ENCODE measurements at regions not wholly inside any gene's neighbourhood (a gene's known extent, or its start where the extent isn't known, plus 50 kb on each side); places are given as distances from the start of the nearest gene placed in this dataset.

DNA sequence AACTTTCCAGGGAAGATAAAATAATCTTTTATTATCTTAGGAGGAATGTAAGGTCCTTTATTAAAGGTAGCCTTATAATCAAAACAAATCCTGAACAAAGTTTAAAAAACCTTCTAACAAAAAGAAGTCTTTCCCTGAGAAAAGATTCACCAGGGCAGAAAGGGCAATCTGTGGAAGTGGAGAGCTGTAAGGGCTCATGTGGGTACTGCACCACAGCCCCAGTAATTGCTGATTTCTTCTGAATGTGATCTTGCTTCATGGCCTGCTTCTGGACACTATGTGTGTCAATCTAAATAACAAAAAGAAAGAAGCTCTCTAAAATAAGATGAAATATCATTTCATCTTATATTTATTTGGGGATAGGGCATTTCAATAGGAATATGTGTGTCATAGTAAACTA is 1501.6 kb downstream of the OTOL1 start:
- no peak overlapping the region for H3K9ac ChIP-seq (ENCODE audit: low read depth, low read length)
- no peak overlapping the region for H3K4me3 ChIP-seq (ENCODE audit: low read depth, low read length)
- peaks cover 6% of the 10 kb centered on the region; the same call in 1 of the 2 replicates for H3K9me3 ChIP-seq (ENCODE audit: control insufficient read depth, insufficient read depth, low read length)
- H3K4me1 ChIP-seq (ENCODE audit: control insufficient read depth, insufficient read depth, low read length): peaks cover 9% of the 10 kb centered on the region; the same call in 1 of the 2 replicates
- H3K36me3 ChIP-seq (ENCODE audit: control insufficient read depth, insufficient read depth, low read length): no peaks in the 10 kb centered on the region
- H3K27me3 ChIP-seq (ENCODE audit: control insufficient read depth, insufficient read depth, low read length): no peaks in the 10 kb centered on the region
- no peak overlapping the region for H3K27ac ChIP-seq (ENCODE audit: low read depth, low read length)

DNA sequence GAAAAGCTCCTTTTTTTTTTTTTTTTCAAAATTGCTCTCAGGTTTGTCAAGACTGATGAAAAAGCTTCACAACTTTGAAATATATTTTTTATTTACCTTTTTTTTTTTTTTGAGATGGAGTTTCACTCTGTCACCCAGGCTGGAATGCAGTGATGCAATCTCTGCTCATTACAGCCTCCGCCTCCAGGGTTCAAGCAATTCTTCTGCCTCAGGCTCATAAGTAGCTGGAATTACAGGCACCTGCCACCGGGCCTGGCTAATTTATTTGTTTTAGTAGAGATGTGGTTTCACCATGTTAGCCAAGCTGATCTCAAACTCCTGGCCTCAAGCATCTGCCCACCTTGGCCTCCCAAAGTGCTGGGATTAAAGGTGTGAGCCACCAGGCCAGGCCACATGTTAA is 1515.0 kb downstream of the OTOL1 start:
- H3K36me3 ChIP-seq (ENCODE audit: control insufficient read depth, insufficient read depth, low read length): no peaks in the 10 kb centered on the region

DNA sequence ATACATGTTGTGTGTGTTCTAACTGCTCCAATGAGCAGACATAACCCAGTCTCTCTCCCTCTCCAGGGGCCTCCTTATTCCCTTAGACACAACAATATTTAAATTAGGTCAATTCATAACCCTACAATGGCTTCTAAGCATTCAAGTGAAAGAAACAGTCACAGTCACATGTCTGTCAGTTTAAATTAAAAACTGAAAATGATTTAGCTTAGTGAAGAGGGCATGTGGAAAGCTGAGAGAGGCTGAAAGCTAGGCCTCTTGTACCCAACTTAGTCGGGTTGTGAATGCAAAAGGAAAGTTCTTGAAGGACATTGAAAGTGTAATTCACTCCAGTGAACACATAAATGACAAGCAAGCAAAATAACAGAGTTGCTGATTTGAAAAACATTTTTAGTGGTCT is 1519.6 kb downstream of the OTOL1 start:
- no peaks in the 10 kb centered on the region for H3K4me1 ChIP-seq (ENCODE audit: control insufficient read depth, insufficient read depth, low read length)
- H3K36me3 ChIP-seq (ENCODE audit: control insufficient read depth, insufficient read depth, low read length): no peaks in the 10 kb centered on the region
- no peaks in the 10 kb centered on the region for H3K27me3 ChIP-seq (ENCODE audit: control insufficient read depth, insufficient read depth, low read length)
- H3K9ac ChIP-seq (ENCODE audit: low read depth, low read length): no peak overlapping the region
- 0 out of 2 replicates have a peak, but pooled peaks cover 3% of the 10 kb centered on the region for H3K9me3 ChIP-seq (ENCODE audit: control insufficient read depth, insufficient read depth, low read length)
- H3K4me3 ChIP-seq (ENCODE audit: low read depth, low read length): no peak overlapping the region
- H3K27ac ChIP-seq (ENCODE audit: low read depth, low read length): no peak overlapping the region

More for the DNA sequence above, 1515.0 kb downstream of the OTOL1 start:
- Histone ChIP-seq H3K4me1 (ENCODE audit: control insufficient read depth, insufficient read depth, low read length) (no peaks in the 10 kb centered on the region), H3K27me3 (ENCODE audit: control insufficient read depth, insufficient read depth, low read length) (no peaks in the 10 kb centered on the region), H3K4me3 (ENCODE audit: low read depth, low read length) (no peak overlapping the region), H3K9ac (ENCODE audit: low read depth, low read length) (no peak overlapping the region), H3K9me3 (ENCODE audit: control insufficient read depth, insufficient read depth, low read length) (no peaks in the 10 kb centered on the region), H3K27ac (ENCODE audit: low read depth, low read length) (no peak overlapping the region)

DNA sequence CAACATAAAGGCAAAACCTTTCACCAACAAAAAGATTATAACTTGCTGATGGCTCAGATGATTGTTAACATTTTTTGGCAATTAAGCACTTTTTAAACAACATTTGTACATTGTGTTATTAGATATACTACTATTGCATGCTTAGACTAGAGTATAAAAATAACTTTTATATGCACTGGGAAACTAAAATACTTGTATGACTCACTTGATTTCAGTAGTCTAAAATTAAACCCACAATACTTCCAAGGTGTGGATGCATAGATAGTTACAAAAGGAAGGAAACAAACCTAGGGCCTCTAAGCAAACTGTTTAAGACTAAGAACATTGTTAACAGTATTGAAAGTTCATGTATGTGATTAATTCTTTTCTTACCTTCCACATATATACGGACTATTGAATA is 1521.5 kb downstream of the OTOL1 start:
- Histone ChIP-seq H3K4me3 (ENCODE audit: low read depth, low read length) (no peak overlapping the region), H3K36me3 (ENCODE audit: control insufficient read depth, insufficient read depth, low read length) (no peaks in the 10 kb centered on the region), H3K9ac (ENCODE audit: low read depth, low read length) (no peak overlapping the region), H3K27ac (ENCODE audit: low read depth, low read length) (no peak overlapping the region), H3K27me3 (ENCODE audit: control insufficient read depth, insufficient read depth, low read length) (no peaks in the 10 kb centered on the region), H3K4me1 (ENCODE audit: control insufficient read depth, insufficient read depth, low read length) (no peaks in the 10 kb centered on the region), H3K9me3 (ENCODE audit: control insufficient read depth, insufficient read depth, low read length) (0 out of 2 replicates have a peak, but pooled peaks cover 3% of the 10 kb centered on the region)

DNA sequence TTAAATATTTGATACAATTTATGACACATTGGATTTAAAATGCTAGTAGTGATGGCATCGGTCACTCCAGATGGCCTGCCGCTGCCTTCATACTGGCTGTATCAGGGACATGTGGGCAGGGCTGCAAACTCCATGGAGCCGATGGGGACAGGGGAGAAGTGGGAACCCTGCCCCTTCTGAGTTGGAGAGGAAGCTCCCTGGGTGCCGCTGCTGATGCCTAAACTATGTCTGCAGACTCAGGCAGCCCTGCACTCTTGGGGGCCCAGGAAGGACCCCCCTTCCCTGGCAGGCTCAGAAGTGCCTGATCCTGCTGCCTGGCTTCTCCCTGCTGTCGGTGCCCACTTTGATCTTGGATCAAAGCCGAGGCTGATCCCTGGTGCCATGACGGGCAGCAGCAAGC is 1522.1 kb downstream of the OTOL1 start:
- H3K27ac ChIP-seq (ENCODE audit: low read depth, low read length): no peak overlapping the region
- no peak overlapping the region for H3K4me3 ChIP-seq (ENCODE audit: low read depth, low read length)
- no peak overlapping the region for H3K9ac ChIP-seq (ENCODE audit: low read depth, low read length)
- no peaks in the 10 kb centered on the region for H3K36me3 ChIP-seq (ENCODE audit: control insufficient read depth, insufficient read depth, low read length)
- no peaks in the 10 kb centered on the region for H3K27me3 ChIP-seq (ENCODE audit: control insufficient read depth, insufficient read depth, low read length)
- no peaks in the 10 kb centered on the region for H3K4me1 ChIP-seq (ENCODE audit: control insufficient read depth, insufficient read depth, low read length)
- H3K9me3 ChIP-seq (ENCODE audit: control insufficient read depth, insufficient read depth, low read length): 0 out of 2 replicates have a peak, but pooled peaks cover 3% of the 10 kb centered on the region

DNA sequence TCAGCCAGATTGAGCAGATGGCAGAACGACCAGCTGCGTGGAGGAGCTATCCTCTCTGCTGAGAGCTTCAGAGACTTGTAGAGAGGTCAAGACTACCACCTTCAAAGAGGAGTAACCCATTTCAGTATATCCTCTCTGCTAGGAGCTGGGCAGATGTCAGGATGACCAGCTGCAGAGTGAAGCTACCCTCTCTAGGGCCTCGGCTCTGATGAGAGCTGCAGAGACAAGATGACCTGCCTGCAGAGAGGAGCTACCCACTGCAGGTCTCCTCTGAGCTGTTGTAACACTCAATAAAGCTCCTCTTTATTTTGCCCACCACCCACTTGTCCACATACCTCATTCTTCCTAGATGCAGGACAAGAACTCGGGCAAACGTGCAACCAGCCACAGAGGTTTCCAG is 1522.7 kb downstream of the OTOL1 start:
- H3K4me1 ChIP-seq (ENCODE audit: control insufficient read depth, insufficient read depth, low read length): no peaks in the 10 kb centered on the region
- no peak overlapping the region for H3K9ac ChIP-seq (ENCODE audit: low read depth, low read length)
- H3K9me3 ChIP-seq (ENCODE audit: control insufficient read depth, insufficient read depth, low read length): 0 out of 2 replicates have a peak, but pooled peaks cover 3% of the 10 kb centered on the region
- no peak overlapping the region for H3K4me3 ChIP-seq (ENCODE audit: low read depth, low read length)
- H3K36me3 ChIP-seq (ENCODE audit: control insufficient read depth, insufficient read depth, low read length): no peaks in the 10 kb centered on the region
- H3K27ac ChIP-seq (ENCODE audit: low read depth, low read length): no peak overlapping the region
- H3K27me3 ChIP-seq (ENCODE audit: control insufficient read depth, insufficient read depth, low read length): no peaks in the 10 kb centered on the region

DNA sequence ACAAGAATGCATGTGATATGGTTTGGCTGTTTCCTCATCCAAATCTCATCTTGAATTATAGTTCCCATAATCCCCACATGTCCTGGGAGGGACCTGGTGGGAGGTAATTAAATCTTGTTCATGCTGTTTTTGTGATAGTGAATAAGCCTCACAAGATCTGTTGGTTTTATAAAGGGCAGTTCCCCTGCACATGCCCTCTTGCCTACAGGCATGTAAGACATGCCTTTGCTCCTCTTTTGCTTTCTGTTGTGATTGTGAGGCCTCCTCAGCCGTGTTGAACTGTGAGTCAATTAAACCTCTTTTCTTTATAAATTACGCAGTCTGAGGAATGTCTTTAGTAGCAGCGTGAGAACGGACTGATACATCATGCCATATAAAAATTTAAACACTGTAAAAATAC is 1537.0 kb downstream of the OTOL1 start:
- no peaks in the 10 kb centered on the region for H3K27me3 ChIP-seq (ENCODE audit: control insufficient read depth, insufficient read depth, low read length)

DNA sequence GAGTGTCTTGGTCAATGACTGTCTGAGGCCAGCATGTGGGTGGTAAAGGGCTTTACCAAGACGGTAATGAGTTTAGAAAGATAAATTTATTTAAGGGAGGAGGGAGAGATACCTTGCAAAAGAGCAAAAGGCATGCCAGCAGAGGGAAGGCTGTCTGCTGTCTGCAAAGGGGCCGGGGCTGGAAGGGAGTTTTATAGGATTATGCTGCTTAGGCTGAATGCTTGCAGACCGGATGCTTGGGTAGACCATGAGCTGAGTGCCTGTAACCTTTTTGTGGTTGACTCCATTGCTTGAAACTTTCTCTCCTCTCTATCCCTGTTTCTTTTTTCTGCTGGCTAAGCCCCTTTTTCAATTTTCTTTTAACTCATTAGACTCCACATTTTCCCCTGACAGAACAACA is 1543.0 kb downstream of the OTOL1 start:
- H3K36me3 ChIP-seq (ENCODE audit: control insufficient read depth, insufficient read depth, low read length): no peaks in the 10 kb centered on the region
- no peak overlapping the region for H3K4me3 ChIP-seq (ENCODE audit: low read depth, low read length)
- no peak overlapping the region for H3K27ac ChIP-seq (ENCODE audit: low read depth, low read length)
- no peaks in the 10 kb centered on the region; the same call in 1 of the 2 replicates for H3K9me3 ChIP-seq (ENCODE audit: control insufficient read depth, insufficient read depth, low read length)
- H3K4me1 ChIP-seq (ENCODE audit: control insufficient read depth, insufficient read depth, low read length): no peaks in the 10 kb centered on the region
- H3K9ac ChIP-seq (ENCODE audit: low read depth, low read length): no peak overlapping the region
- H3K27me3 ChIP-seq (ENCODE audit: control insufficient read depth, insufficient read depth, low read length): no peaks in the 10 kb centered on the region

More for the DNA sequence above, 1537.0 kb downstream of the OTOL1 start:
- Histone ChIP-seq H3K27ac (ENCODE audit: low read depth, low read length) (no peak overlapping the region), H3K9me3 (ENCODE audit: control insufficient read depth, insufficient read depth, low read length) (no peaks in the 10 kb centered on the region), H3K4me1 (ENCODE audit: control insufficient read depth, insufficient read depth, low read length) (no peaks in the 10 kb centered on the region), H3K36me3 (ENCODE audit: control insufficient read depth, insufficient read depth, low read length) (no peaks in the 10 kb centered on the region), H3K9ac (ENCODE audit: low read depth, low read length) (no peak overlapping the region), H3K4me3 (ENCODE audit: low read depth, low read length) (no peak overlapping the region)

DNA sequence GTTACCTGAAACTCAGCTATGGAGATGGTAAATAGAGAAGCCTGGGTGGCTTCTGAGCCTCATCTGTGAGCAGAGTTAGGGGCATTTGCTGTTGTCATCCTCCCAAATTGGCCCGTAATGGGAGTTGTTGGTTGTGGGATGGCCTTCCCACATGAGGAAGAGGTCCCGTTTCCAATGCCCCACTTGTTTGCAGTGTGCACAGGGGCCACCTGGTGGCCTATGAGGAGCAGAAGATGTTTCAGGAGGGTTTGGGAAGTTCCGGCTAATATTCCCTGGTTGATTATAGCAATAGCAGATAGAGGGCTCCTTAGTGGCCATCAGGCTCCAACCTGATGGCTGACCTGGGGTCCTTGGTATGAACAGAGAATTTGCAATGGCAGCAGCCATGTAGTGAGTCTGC is 1546.5 kb downstream of the OTOL1 start:
- no peaks in the 10 kb centered on the region for H3K36me3 ChIP-seq (ENCODE audit: control insufficient read depth, insufficient read depth, low read length)
- no peak overlapping the region for H3K9ac ChIP-seq (ENCODE audit: low read depth, low read length)
- no peaks in the 10 kb centered on the region; the same call in 1 of the 2 replicates for H3K9me3 ChIP-seq (ENCODE audit: control insufficient read depth, insufficient read depth, low read length)
- no peaks in the 10 kb centered on the region for H3K4me1 ChIP-seq (ENCODE audit: control insufficient read depth, insufficient read depth, low read length)
- no peaks in the 10 kb centered on the region for H3K27me3 ChIP-seq (ENCODE audit: control insufficient read depth, insufficient read depth, low read length)
- no peak overlapping the region for H3K4me3 ChIP-seq (ENCODE audit: low read depth, low read length)
- no peak overlapping the region for H3K27ac ChIP-seq (ENCODE audit: low read depth, low read length)

DNA sequence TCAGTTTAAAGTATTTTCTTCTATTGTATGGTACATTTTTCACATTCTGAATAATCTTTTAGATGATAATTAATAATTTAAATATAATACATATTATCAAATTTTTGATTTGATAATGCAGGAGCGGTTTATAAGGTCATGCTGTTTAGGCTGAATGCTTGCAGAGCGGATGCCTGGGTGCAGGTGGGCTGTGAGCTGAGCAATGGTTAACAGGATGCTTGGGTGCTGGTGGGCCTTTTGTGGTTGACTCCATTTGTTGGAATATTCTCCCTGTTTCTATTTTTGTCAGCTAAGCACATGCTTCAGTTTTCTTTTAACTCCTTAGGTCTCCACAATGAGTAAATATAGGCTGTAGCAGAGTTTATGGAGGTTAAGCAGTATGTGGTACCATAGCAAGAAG is 1549.3 kb downstream of the OTOL1 start:
- Histone ChIP-seq H3K9ac (ENCODE audit: low read depth, low read length) (no peak overlapping the region), H3K4me1 (ENCODE audit: control insufficient read depth, insufficient read depth, low read length) (no peaks in the 10 kb centered on the region), H3K27ac (ENCODE audit: low read depth, low read length) (no peak overlapping the region), H3K36me3 (ENCODE audit: control insufficient read depth, insufficient read depth, low read length) (no peaks in the 10 kb centered on the region), H3K4me3 (ENCODE audit: low read depth, low read length) (no peak overlapping the region), H3K9me3 (ENCODE audit: control insufficient read depth, insufficient read depth, low read length) (no peaks in the 10 kb centered on the region; the same call in 1 of the 2 replicates), H3K27me3 (ENCODE audit: control insufficient read depth, insufficient read depth, low read length) (no peaks in the 10 kb centered on the region)

DNA sequence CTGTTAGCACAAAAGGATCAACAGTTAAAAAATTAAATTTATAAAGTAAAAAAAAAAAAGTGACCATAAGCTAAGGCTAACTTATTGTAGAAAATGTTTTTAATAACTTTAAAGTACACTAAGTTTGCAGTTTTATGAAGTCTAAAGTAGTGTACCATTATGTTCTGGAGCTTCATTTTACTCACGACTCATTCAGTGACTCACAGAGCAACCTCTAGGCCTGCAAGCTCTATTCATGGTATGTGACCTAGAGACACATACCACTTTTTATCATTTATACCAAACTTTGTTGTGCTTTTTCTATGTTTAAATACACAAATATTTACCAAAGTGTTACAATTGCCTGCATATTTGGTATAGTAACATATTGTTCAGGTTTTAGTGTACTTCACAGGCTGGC is 1552.3 kb downstream of the OTOL1 start:
- no peaks in the 10 kb centered on the region for H3K4me1 ChIP-seq (ENCODE audit: control insufficient read depth, insufficient read depth, low read length)
- H3K36me3 ChIP-seq (ENCODE audit: control insufficient read depth, insufficient read depth, low read length): no peaks in the 10 kb centered on the region
- no peak overlapping the region for H3K4me3 ChIP-seq (ENCODE audit: low read depth, low read length)
- no peak overlapping the region for H3K27ac ChIP-seq (ENCODE audit: low read depth, low read length)
- no peak overlapping the region for H3K9ac ChIP-seq (ENCODE audit: low read depth, low read length)
- H3K9me3 ChIP-seq (ENCODE audit: control insufficient read depth, insufficient read depth, low read length): peaks cover 5% of the 10 kb centered on the region; the same call in 1 of the 2 replicates
- no peaks in the 10 kb centered on the region for H3K27me3 ChIP-seq (ENCODE audit: control insufficient read depth, insufficient read depth, low read length)
